Skeletal muscle tissue (tissue), 3 donors: ENCODE measurements at regions not wholly inside any gene's neighbourhood (a gene's known extent, or its start where the extent isn't known, plus 50 kb on each side); places are given as distances from the start of the nearest gene placed in this dataset.
A peak's percentile ranks its signal among the peaks of the same experiment; 100 is the strongest.

ENCODE experiments used
- H3K27ac ChIP-seq: one replicate; pipeline ENCODE4 v1.7.0; 2013; ENCODE audit warnings: mild to moderate bottlenecking, low read depth, low read length, inconsistent platforms
- H3K27me3 ChIP-seq, 3 donors: one replicate each; pipeline ENCODE4 v1.7.0; 2013; ENCODE audit warnings: low read length in 3 of 3; ENCODE audit not compliant: control insufficient read depth in 3 of 3, insufficient read depth in 3 of 3
- H3K36me3 ChIP-seq, 3 donors: one replicate each; pipeline ENCODE4 v1.7.0; 2013; ENCODE audit warnings: low read length in 3 of 3; ENCODE audit not compliant: control insufficient read depth in 3 of 3, insufficient read depth in 3 of 3
- H3K4me1 ChIP-seq, 3 donors: one replicate each; pipeline ENCODE4 v1.7.0; 2013; ENCODE audit warnings: low read length in 3 of 3, mild to moderate bottlenecking in 3 of 3; ENCODE audit not compliant: control insufficient read depth in 3 of 3, insufficient read depth in 3 of 3
- H3K4me3 ChIP-seq, 3 donors: one replicate each; pipeline ENCODE4 v1.7.0; 2013; ENCODE audit warnings: low read length in 3 of 3
- H3K9ac ChIP-seq, 3 donors: one replicate each; pipeline ENCODE4 v1.7.0; 2013; ENCODE audit warnings: low read length in 3 of 3, mild to moderate bottlenecking in 3 of 3, moderate library complexity in 2 of 3, low read depth in 1 of 3
- H3K9me3 ChIP-seq, 3 donors: one replicate each; pipeline ENCODE4 v1.7.0; 2013; ENCODE audit warnings: low read length in 3 of 3; ENCODE audit not compliant: control insufficient read depth in 3 of 3
- donor health status: Osteomylitis.

DNA sequence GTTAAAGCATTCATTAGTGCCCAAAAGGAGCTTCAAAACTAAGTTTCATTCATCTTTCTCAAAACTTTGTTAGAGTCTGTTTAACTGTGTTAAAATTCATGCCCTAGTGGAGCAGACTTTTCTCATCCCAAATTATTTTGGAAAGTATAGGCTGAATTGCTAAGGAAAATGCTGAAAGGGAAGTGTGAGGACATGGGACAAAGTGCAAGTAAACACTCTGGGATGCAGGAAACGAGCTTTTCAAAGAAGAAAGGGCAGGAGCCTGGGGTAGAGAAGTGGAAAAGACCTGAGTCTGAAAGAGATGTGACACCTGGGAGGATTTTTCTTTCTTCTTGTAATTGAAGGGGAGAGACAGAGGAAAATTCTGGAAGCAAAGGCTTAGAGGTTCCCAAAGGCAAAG is 93.1 kb upstream of the ANKRD1 start:
- Histone ChIP-seq H3K27me3 (no peaks in the 10 kb centered on the region), H3K9ac (no peak overlapping the region), H3K9me3 (no peaks in the 10 kb centered on the region), H3K36me3 (no peaks in the 10 kb centered on the region), H3K27ac (no peak overlapping the region), H3K4me3 (no peak overlapping the region), H3K4me1 (peaks cover 0 to 3% (median 0%) of the 10 kb centered on the region in 3 donors)

DNA sequence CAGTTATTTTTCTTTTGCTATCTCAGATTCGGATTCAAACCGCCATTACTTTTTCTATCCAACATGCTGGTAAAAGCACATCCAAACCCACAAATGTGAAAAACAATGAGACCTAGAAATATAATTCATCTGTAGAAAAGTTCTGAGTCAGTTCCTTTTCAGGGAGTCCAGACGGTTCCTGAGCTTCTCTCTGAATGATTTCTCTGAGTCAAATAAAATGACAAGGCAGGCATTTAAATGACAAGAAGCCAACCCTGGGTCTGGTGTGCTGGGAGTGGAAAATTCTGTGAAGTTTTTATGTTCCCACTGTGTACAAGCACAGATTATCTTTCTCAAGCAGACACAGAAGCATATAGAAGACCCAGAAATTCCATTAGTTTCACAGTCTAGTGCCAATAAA is 96.3 kb upstream of the ANKRD1 start:
- peaks cover under 1 to 7% (median 1%) of the 10 kb centered on the region in 3 donors for H3K4me1 ChIP-seq
- H3K36me3 ChIP-seq: no peaks in the 10 kb centered on the region
- H3K9me3 ChIP-seq: no peaks in the 10 kb centered on the region
- H3K4me3 ChIP-seq: no peak overlapping the region
- no peaks in the 10 kb centered on the region for H3K27me3 ChIP-seq
- no peak overlapping the region for H3K9ac ChIP-seq
- H3K27ac ChIP-seq: no peak overlapping the region

DNA sequence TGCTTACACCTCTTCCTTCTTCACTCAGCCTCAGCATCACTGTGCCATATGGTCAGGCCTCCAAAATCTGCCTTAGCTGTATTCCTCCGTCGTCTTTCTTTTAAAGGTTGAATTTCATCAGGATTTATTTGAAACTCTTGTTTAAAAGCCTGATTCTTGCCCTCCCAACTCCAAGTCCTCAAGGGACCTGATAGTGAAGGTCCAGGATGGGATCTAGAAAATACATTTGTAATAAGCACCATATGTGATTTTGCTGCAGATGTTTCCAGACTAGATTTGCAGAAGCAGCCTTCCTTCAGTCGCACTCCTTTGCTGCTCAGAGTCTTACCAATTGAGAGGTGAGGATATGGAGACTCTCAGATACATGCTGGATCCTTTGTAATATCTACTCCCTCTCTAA is 101.0 kb upstream of the ANKRD1 start:
- no peak overlapping the region for H3K27ac ChIP-seq
- no peak overlapping the region for H3K4me3 ChIP-seq
- H3K36me3 ChIP-seq: no peaks in the 10 kb centered on the region
- H3K27me3 ChIP-seq: peaks cover 0 to 3% (median 0%) of the 10 kb centered on the region in 3 donors
- no peaks in the 10 kb centered on the region for H3K9me3 ChIP-seq
- H3K9ac ChIP-seq: no peak overlapping the region
- H3K4me1 ChIP-seq: peaks cover 15 to 29% (median 19%) of the 10 kb centered on the region in 3 donors

DNA sequence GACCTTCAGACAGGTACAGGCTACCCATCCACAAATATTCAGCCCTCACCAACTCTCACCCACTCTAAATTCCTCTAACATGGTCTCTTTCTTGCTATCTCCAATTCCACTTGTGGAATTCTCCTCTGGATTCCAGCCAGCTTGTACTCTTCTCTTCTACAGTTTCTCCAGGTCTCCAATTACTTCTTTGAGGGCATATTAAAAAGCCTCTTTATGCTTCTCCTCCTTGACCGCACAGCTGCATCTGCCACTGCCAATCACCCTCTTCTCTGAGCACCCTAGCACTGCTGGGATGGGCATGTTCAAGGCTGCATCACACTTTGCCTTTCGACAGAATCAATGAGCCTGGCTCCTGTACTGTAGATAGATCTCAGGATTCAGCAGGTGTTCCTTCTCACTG is 101.5 kb upstream of the ANKRD1 start:
- H3K27me3 ChIP-seq: peaks cover 0 to 3% (median 0%) of the 10 kb centered on the region in 3 donors
- H3K9me3 ChIP-seq: no peaks in the 10 kb centered on the region
- no peak overlapping the region for H3K9ac ChIP-seq
- H3K36me3 ChIP-seq: no peaks in the 10 kb centered on the region
- no peak overlapping the region for H3K4me3 ChIP-seq
- peaks cover 15 to 29% (median 19%) of the 10 kb centered on the region in 3 donors for H3K4me1 ChIP-seq
- H3K27ac ChIP-seq: peak overlapping the region; percentile 23

DNA sequence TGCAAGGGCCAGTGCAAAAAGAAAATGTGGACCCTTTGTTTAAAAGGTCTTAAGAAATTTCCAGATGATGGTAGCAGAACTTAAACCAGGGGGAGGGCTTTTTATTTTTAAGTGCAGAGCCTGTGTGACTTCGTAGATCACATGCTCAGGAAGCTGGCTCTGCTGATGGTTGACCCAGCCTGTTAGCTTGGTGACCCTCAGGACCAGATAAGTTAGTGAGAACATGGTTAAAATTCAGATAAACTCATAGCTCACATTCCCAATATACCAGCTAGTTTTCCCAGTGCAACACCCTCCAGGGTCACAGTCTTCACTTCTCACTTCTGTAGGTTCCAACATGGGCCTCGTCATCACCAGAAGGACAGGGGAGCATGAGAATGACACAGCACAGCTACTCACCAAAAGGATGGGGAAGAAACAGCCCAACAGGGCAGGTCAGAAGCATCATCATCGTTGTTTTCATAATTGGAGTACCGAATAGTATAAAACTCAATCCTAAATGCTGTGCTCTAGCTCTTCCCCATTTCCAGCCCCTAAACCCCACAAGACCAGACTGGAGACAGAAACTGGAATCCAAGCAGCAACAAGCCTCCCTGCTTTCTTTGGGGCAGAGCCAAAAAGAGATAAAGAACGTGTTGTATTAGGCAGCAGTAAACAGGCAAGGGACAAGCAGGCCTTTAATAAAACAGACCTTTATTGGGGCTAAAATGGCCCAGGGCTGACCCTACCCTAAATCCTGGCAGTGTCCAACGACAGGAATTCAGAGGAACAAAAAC is 102.2 kb upstream of the ANKRD1 start:
- peaks cover 15 to 29% (median 19%) of the 10 kb centered on the region in 3 donors for H3K4me1 ChIP-seq
- H3K4me3 ChIP-seq: peak overlapping the region in 2 of 3 donors; percentile 15 to 20
- no peaks in the 10 kb centered on the region for H3K9me3 ChIP-seq
- no peaks in the 10 kb centered on the region for H3K36me3 ChIP-seq
- peaks cover 0 to 3% (median 0%) of the 10 kb centered on the region in 3 donors for H3K27me3 ChIP-seq
- H3K9ac ChIP-seq: no peak overlapping the region
- peak overlapping the region; percentile 23 for H3K27ac ChIP-seq

DNA sequence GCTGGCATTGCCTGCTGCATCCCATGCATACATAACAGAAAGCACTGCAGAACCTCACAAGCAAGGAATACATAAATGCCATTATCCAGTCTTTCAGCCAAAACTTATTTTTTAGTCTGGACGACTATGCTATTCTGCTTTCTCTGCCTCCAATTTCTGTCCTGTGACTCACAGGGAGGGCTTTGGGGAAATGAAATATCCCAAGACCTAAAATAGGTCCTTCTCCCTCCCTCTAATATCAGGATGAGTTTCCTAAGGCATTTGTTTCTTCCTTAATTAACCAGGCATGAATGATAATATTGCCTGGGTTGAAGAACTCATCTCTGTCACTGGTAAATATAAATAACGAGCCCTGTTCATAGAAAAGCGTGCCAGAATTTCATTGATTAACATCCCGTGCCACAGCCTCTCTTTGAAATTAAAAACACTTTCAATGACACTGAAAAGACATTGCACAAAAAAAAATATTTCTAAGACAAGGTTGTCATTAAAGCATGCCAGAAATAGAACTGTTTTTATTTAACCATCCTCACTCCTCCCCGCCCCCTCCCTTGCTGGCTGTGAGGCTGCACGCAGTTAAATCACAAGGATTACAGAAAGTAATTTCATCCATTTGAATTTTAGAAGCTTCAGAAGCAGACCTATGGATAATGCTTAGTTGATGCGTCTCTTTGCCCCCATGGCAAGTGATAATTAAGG is 103.0 kb upstream of the ANKRD1 start:
- Histone ChIP-seq H3K27me3 (peaks cover 0 to 3% (median 0%) of the 10 kb centered on the region in 3 donors), H3K36me3 (no peaks in the 10 kb centered on the region), H3K9ac (no peak overlapping the region), H3K4me3 (peak overlapping the region in 2 of 3 donors; percentile 15 to 20), H3K4me1 (peaks cover 15 to 29% (median 19%) of the 10 kb centered on the region in 3 donors), H3K27ac (peak overlapping the region; percentile 23), H3K9me3 (no peaks in the 10 kb centered on the region)

DNA sequence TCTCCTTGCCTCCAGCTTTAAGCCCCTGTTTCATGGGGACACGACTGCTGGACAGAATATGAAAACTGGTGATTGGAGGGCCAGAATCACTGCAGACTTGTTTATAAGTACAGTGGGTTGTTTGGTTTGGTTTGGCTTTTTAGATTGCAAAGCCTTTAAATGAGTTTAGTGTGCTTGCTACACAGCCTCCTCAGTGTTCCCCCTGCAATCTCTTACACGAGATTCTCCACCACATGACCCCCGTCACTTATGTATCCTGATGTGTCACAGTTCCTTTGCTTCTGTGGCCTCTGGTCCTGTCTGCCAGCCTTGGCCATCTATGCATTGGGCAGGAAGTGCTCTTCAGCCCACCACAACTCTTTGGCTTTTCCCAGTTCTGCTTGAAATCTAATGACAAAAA is 103.7 kb upstream of the ANKRD1 start:
- peaks cover 15 to 29% (median 19%) of the 10 kb centered on the region in 3 donors for H3K4me1 ChIP-seq
- no peaks in the 10 kb centered on the region for H3K9me3 ChIP-seq
- H3K27ac ChIP-seq: no peak overlapping the region
- no peak overlapping the region for H3K9ac ChIP-seq
- no peaks in the 10 kb centered on the region for H3K36me3 ChIP-seq
- no peak overlapping the region for H3K4me3 ChIP-seq
- peaks cover 0 to 3% (median 0%) of the 10 kb centered on the region in 3 donors for H3K27me3 ChIP-seq

DNA sequence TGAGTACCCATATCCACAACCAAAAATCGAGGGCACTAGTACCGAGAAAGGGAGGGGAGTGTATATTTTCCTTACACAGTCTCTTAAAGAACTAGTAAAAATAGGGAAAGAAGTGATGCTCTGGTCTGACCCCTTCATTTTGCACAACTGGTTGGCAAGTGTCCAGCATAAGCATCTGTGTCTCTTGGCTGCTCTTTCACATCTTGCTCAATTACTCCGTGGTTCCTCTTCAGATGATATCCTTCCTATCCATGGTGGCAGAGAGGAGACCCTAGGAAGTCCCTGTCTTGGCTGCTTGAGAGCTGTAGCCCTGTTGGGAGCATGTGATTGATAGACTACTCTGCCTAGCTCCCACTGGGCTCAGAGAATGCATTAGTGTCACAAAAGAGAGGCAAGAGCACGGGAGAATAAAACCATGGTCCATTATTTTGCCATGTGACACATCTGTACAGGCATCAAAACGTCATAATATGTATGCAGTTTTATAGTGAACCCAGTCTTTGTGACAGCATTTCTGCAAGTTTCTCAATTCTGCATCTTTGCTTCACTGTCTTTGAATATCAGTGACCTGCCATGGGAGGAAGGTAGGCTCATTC is 111.8 kb upstream of the ANKRD1 start:
- H3K9me3 ChIP-seq: no peaks in the 10 kb centered on the region
- peaks cover 14 to 17% (median 14%) of the 10 kb centered on the region in 3 donors for H3K4me1 ChIP-seq
- H3K27ac ChIP-seq: no peak overlapping the region
- no peaks in the 10 kb centered on the region for H3K27me3 ChIP-seq
- no peaks in the 10 kb centered on the region for H3K36me3 ChIP-seq
- H3K4me3 ChIP-seq: no peak overlapping the region
- H3K9ac ChIP-seq: no peak overlapping the region

DNA sequence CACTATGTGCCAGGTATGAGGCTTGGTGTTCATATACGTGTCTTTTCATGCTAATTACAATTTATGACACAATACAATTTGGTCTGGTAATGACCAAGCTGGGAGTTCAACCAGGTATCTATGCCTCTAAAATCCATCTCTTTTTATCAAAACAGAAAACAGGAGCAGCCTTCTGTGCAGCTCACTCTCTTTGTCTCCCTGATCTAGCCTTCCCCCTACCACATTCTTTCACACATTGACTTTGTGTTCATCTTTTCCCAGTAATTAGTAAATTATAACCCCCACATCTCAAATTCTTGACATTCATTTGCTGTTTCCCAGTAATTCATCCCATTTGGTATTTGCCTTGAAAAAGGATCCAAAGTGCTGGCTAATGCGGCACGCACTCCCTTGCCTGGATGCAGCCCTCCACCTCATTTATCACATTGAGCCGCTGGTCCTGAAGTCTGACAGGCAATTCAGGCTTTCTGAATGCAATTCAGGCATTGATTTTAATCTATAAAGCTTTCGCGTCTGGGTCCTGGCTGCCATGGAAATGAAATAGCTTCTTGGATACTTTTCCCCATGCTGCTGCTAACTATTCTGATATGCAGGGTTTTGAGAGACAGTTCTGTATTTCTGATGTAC is 112.5 kb upstream of the ANKRD1 start:
- H3K4me1 ChIP-seq: peaks cover 14 to 22% (median 19%) of the 10 kb centered on the region in 3 donors
- no peaks in the 10 kb centered on the region for H3K27me3 ChIP-seq
- no peaks in the 10 kb centered on the region for H3K36me3 ChIP-seq
- no peaks in the 10 kb centered on the region for H3K9me3 ChIP-seq
- no peak overlapping the region for H3K27ac ChIP-seq
- no peak overlapping the region for H3K9ac ChIP-seq
- H3K4me3 ChIP-seq: no peak overlapping the region
